HepG2 (cell line): ENCODE measurements at regions not wholly inside any gene's neighbourhood (a gene's known extent, or its start where the extent isn't known, plus 50 kb on each side); places are given as distances from the start of the nearest gene placed in this dataset.
"Not testable (repeated sequence)": the region's sequence is repeated elsewhere in the genome, so short reads cannot be mapped to it uniquely, and the experiment has no call there.

Experiments used
- CTCF ChIP-seq: sonication (generic); formaldehyde crosslinking; IDR thresholded peaks from 2 replicates; pipeline ENCODE4 v1.5.0; 2020; ENCODE audit warnings: mild to moderate bottlenecking, missing genetic modification reagents, moderate library complexity
- POLR2A ChIP-seq, 2 experiments: IDR thresholded peaks; 2 replicates each; pipeline ENCODE4 v1.6.1; 2011; ENCODE audit warnings: low read depth in 2 of 2, low read length in 2 of 2, mild to moderate bottlenecking in 1 of 2, moderate library complexity in 1 of 2; ENCODE audit not compliant: insufficient read depth in 1 of 2
- RFX5 ChIP-seq: IDR thresholded peaks from 2 replicates; pipeline ENCODE4 v1.6.1; 2011; ENCODE audit warnings: low read depth, low read length, improper control_type of control experiment
- SAP130 ChIP-seq: IDR thresholded peaks from 2 replicates; pipeline ENCODE4 v1.6.1; 2016; ENCODE audit warnings: low read depth
- SP2 ChIP-seq: sonication (generic); formaldehyde crosslinking; IDR thresholded peaks from 2 replicates; pipeline ENCODE4 v1.5.1; 2020; ENCODE audit warnings: mild to moderate bottlenecking, missing genetic modification reagents
- ZNF274 ChIP-seq: sonication (generic); formaldehyde crosslinking; IDR thresholded peaks from 2 replicates; pipeline ENCODE4 v1.5.1; 2020; ENCODE audit warnings: mild to moderate bottlenecking, missing genetic modification reagents
- ZNF775 ChIP-seq: sonication (generic); formaldehyde crosslinking; IDR thresholded peaks from 2 replicates; pipeline ENCODE4 v1.4.0; 2020; ENCODE audit warnings: missing genetic modification reagents, mild to moderate bottlenecking, moderate library complexity, borderline replicate concordance

DNA sequence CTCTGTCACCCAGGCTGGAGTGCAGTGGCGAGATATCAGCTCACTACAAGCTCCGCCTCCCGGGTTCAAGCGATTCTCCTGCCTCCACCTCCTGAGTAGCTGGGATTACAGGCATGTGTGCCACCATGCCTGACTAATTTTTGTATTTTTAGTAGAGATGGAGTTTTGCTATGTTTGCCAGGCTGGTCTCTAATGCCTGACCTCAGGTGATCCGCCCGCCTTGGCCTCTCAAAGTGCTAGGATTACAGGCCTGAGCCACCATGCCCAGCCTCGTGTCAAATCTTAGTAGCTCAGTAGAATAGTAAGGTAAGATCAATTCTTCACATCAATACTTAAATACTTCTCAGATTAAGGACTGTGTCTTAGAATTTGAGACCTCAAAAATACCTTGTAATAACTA, 112.5 kb upstream of the PNPLA4 start:
- not testable (repeated sequence) for TF ChIP-seq ZNF274 (CRISPR knock-in tag); CTCF (CRISPR knock-in tag); POLR2A (IDR thresholded peaks at IDR 0.05; ENCODE audit: insufficient read depth in 1 of 2, low read depth in 2 of 2, low read length in 2 of 2); RFX5; ZNF775 (CRISPR knock-in tag); SAP130 (CRISPR knock-in tag); SP2 (CRISPR knock-in tag)
